NOMO-1 treated with DMSO at 0.1 percent for 48 hours (cell line): ENCODE measurements at regions not wholly inside any gene's neighbourhood (a gene's known extent, or its start where the extent isn't known, plus 50 kb on each side); places are given as distances from the start of the nearest gene placed in this dataset.

Source experiments
- DNase-seq: peaks from one replicate; lab custom pipeline; 2025; ENCODE audit not compliant: unreplicated experiment; lab: John Stamatoyannopoulos, UW

GRCh38 chrX:110863883-110864282, 68.3 kb upstream of the CHRDL1 start:
- DNase-seq = no peak

- no peak for DNase-seq
Measured at GRCh38 chrX:110858565-110858964, 62.9 kb upstream of the CHRDL1 start.

DNA sequence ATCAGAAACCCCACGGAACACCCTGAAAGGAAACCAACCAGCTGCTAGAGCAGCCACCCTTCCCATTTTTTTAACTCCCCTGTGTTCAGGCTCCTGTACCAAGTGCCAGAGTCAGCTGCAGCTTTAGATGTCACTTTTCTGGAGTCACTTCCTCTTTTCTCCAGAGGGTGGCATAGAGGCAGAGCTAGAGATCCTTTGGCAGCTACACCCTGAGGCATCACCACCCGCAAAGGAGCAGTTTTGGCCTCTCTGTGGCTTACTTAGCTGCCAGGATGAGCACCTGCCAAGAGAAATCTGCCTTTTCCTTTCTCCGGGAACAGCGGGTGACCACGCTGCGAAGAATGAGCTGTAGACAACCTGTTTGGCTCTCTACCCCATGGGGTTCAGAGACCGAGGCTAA, 58.0 kb upstream of the CHRDL1 start:
- DNase-seq = peak; percentile 34

DNA sequence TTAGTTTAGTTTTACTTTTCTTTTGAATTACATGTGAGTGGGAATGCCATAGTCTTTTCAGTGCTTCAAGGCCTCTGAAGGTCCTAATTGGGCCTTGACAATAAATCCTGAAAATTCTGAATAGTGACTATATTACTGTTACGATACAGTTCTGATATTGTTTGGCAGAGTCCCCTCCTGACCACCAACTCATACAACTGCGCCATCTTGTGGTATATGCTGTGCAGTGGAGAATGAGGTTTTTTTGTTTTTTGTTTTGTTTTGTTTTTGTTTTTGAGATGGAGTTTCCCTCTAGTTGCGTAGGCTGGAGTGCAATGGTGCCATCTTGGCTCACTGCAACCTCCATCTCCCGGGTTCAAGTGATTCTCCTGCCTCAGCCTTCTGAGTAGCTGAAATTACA, 56.6 kb upstream of the CHRDL1 start:
- peak; percentile 2 for DNase-seq

DNA sequence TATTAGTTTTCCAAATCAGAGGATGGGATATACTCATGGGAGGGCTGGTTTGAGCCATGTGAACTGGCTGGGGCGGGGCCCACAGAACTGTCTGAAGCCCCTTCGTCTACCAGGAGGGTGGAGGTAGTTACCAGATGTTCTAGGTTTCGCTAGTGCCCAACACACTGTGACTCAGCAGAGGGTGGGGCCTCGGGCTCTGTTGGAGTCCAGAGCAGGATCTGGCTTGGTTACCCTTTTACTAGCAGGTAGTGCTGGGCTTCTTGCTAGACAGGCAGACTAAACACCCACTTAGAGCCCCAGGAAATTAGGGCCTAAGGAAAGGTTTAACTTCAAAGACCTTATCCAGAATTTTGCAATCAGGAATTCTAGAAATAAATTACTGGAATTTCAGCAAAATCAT, 56.2 kb upstream of the CHRDL1 start:
- DNase-seq = no peak

GRCh38 chrX:110847334-110847733, 51.7 kb upstream of the CHRDL1 start:
- DNase-seq = peak; percentile 63

DNA sequence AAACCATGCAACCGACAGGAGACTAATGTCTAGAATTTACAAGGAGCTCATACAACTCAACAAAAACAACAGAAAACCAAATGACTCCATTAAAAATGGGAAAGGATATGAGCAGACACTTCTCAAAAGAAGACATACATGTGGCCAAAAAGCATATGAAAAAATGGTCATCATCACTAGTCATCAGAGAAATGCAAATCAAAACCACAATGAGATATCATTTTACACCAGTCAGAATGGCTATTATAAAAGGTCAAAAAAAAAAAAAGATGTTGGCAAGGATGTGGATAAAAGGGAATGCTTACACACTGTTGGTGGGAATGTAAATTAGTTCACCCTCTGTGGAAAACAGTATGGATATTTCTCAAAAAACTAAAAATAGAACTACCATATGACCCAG, 50.5 kb upstream of the CHRDL1 start:
- no peak for DNase-seq
